ENCODE measurements at regions not wholly inside any gene's neighbourhood (a gene's known extent, or its start where the extent isn't known, plus 50 kb on each side); places are given as distances from the start of the nearest gene placed in this dataset.

GRCh38 chr5:88426441-88426840, 157.8 kb upstream of the TMEM161B start (continued):
- no peak for TF ChIP-seq EZH2 (IDR thresholded peaks at IDR 0.05; ENCODE audit: borderline replicate concordance, control insufficient read depth, low read depth, low read length)
- TF ChIP-seq NKRF (conservative IDR thresholded peaks at IDR 0.05), result no peak
- no peak for TF ChIP-seq PAX8 (IDR thresholded peaks at IDR 0.05)
- no peak for TF ChIP-seq POLR2A (IDR thresholded peaks at IDR 0.05; ENCODE audit: low read depth, low read length)
- no peak for TF ChIP-seq HDAC2 (IDR thresholded peaks at IDR 0.05)
- no peak for TF ChIP-seq EGR1 (IDR thresholded peaks at IDR 0.05; ENCODE audit: borderline replicate concordance in 1 of 2, low read depth in 2 of 2, low read length in 2 of 2)
- no peak for TF ChIP-seq PKNOX1 (IDR thresholded peaks at IDR 0.05)
- no peak for TF ChIP-seq YBX1 (IDR thresholded peaks at IDR 0.05)

- 54% methylated on average over 1 of the region's 1 CpG for WGBS (ENCODE audit: insufficient coverage, insufficient replicate concordance, low lambda C conversion rate, missing lambda C conversion rate)
- Histone ChIP-seq H3K4me2 (ENCODE audit: control insufficient read depth, insufficient read depth) (no peak overlapping the region), H3K36me3 (ENCODE audit: control insufficient read depth in 2 of 2, insufficient read depth in 2 of 2, low read length in 1 of 2) (no peaks in the 10 kb centered on the region), H2AFZ (ENCODE audit: control insufficient read depth, low read depth, low read length) (no peak overlapping the region), H3K27ac (ENCODE audit: control insufficient read depth, insufficient read depth) (no peak overlapping the region), H3K9me3 (replicated peaks; ENCODE audit: control insufficient read depth, insufficient read depth, low read length) (no peaks in the 10 kb centered on the region), H3K27me3 (replicated peaks in 1 of 2; ENCODE audit: control insufficient read depth in 2 of 2, insufficient read depth in 2 of 2, low read length in 1 of 2) (no peaks in the 10 kb centered on the region), H3K9ac (ENCODE audit: control insufficient read depth, insufficient read depth, low read length) (no peak overlapping the region), H3K4me1 (ENCODE audit: control insufficient read depth, insufficient read depth, low read length) (no peaks in the 10 kb centered on the region), H4K20me1 (ENCODE audit: control insufficient read depth, insufficient read depth) (no peaks in the 10 kb centered on the region), H3K4me3 (no peak overlapping the region), H3K79me2 (ENCODE audit: control insufficient read depth, insufficient read depth, low read length) (no peaks in the 10 kb centered on the region)
- intact Hi-C loops (cut with micrococcal nuclease; ENCODE audit: unreplicated experiment) (no loop called here), in situ Hi-C loops (cut with MboI) (no loop called here)
- POLR2A ChIA-PET, result no interaction called here
- BruUV-seq (replicated peaks), result no TSS peak
- ATAC-seq (no peak), DNase-seq (ENCODE audit: low read depth, low spot score) (no peak), FAIRE-seq (no peak)
- SMC1A ChIA-PET (ENCODE audit: uncharacterized antibody, unreplicated experiment), result no interaction called here
- CTCF ChIA-PET, result no interaction called here
- RAD21 ChIA-PET (ENCODE audit: unreplicated experiment), result no interaction called here
- TF ChIP-seq POU2F2 (IDR thresholded peaks at IDR 0.05; ENCODE audit: borderline replicate concordance, low read depth, low read length), result no peak
- no peak for TF ChIP-seq GABPA (IDR thresholded peaks at IDR 0.05; ENCODE audit: low read depth)
- no peak for TF ChIP-seq E2F8 (IDR thresholded peaks at IDR 0.05; ENCODE audit: low read depth, partially characterized antibody)
- no peak for TF ChIP-seq SREBF2 (IDR thresholded peaks at IDR 0.05; ENCODE audit: low read length)
- no peak for TF ChIP-seq GATAD2B (conservative IDR thresholded peaks at IDR 0.05; ENCODE audit: low read depth)
- TF ChIP-seq NR2F1 (conservative IDR thresholded peaks at IDR 0.05), result no peak
- TF ChIP-seq RAD51 (IDR thresholded peaks at IDR 0.05), result no peak
- no peak for TF ChIP-seq CHD2 (IDR thresholded peaks at IDR 0.05; ENCODE audit: borderline replicate concordance, low read depth, low read length)
- TF ChIP-seq PBX3 (IDR thresholded peaks at IDR 0.05; ENCODE audit: insufficient replicate concordance, low read depth, low read length), result no peak
- no peak for TF ChIP-seq BHLHE40 (IDR thresholded peaks at IDR 0.05; ENCODE audit: borderline replicate concordance in 1 of 2, low read depth in 2 of 2, low read length in 1 of 2)
- no peak for TF ChIP-seq TCF12 (IDR thresholded peaks at IDR 0.05; ENCODE audit: low read depth, low read length)
- TF ChIP-seq ESRRA (IDR thresholded peaks at IDR 0.05; ENCODE audit: low read length), result no peak
Observed at GRCh38 chr5:88425124-88425523, 156.5 kb upstream of the TMEM161B start.

Data from GM12878 (cell line).